ENCODE measurements at regions not wholly inside any gene's neighbourhood (a gene's known extent, or its start where the extent isn't known, plus 50 kb on each side); places are given as distances from the start of the nearest gene placed in this dataset.

DNA sequence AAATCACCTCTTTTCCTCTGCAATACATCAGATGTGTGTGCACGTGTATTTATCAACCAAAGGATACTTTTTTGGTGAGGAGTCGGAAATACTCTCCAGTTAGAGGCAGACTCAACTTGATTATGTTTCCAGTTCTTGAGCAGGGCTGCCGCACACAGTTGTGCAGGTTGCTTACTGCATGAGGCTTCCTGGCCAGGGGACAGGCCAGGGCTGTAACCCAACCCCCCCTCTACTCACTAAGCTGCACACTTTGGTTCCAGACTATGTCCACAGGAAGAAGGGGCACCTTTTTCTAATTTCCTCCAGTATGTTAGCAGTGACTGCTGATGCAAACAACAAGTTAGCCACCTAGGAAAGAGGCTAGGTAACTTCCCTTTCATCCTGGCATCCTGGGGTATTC is 476.9 kb upstream of the TBL1XR1 start:
- TF ChIP-seq, protein P1, sequence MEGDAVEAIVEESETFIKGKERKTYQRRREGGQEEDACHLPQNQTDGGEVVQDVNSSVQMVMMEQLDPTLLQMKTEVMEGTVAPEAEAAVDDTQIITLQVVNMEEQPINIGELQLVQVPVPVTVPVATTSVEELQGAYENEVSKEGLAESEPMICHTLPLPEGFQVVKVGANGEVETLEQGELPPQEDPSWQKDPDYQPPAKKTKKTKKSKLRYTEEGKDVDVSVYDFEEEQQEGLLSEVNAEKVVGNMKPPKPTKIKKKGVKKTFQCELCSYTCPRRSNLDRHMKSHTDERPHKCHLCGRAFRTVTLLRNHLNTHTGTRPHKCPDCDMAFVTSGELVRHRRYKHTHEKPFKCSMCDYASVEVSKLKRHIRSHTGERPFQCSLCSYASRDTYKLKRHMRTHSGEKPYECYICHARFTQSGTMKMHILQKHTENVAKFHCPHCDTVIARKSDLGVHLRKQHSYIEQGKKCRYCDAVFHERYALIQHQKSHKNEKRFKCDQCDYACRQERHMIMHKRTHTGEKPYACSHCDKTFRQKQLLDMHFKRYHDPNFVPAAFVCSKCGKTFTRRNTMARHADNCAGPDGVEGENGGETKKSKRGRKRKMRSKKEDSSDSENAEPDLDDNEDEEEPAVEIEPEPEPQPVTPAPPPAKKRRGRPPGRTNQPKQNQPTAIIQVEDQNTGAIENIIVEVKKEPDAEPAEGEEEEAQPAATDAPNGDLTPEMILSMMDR (IDR thresholded peaks at IDR 0.05; ENCODE audit: poor library complexity, severe bottlenecking): no peak
- TF ChIP-seq TAF1 (IDR thresholded peaks at IDR 0.05; ENCODE audit: low read depth): no peak
- TF ChIP-seq REST (IDR thresholded peaks at IDR 0.05; ENCODE audit: borderline replicate concordance): no peak
- no peak for TF ChIP-seq SMC3 (conservative IDR thresholded peaks at IDR 0.05; ENCODE audit: poor library complexity)
- no peak for TF ChIP-seq EP300 (conservative IDR thresholded peaks at IDR 0.05; ENCODE audit: poor library complexity, severe bottlenecking)
- no peak for TF ChIP-seq POLR2AphosphoS5 (IDR thresholded peaks at IDR 0.05)
- TF ChIP-seq EZH2 (IDR thresholded peaks at IDR 0.05; ENCODE audit: borderline replicate concordance, insufficient read depth, low read length, poor library complexity, severe bottlenecking): no peak
- no peak for TF ChIP-seq MXI1 (conservative IDR thresholded peaks at IDR 0.05; ENCODE audit: poor library complexity, severe bottlenecking)

Measured in neural cell (in vitro differentiated cells).